ENCODE measurements at regions not wholly inside any gene's neighbourhood (a gene's known extent, or its start where the extent isn't known, plus 50 kb on each side); places are given as distances from the start of the nearest gene placed in this dataset.

DNA sequence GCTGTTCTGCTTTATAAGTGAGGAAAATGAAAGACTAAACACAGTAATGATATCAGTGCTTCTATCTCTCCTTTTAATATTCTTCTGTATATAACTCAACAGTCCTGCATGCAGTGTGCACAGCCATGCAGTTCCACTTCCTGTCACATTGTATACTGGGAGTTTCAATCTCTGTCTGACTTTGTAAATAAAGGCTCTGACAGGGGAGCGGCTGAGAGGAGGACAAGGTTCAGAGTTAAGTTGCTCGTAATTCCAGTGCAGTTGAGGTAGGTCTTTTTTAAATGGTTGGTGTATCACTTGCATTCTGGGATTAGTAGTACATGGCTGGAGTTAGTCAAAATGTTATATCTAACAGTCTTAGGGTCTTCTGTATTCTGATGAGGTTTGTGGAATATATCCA lies 264.5 kb downstream of the OLFM3 start:
- no peak for DNase-seq

- DNase-seq = no peak
Observed at GRCh38 chr1:101733340-101733739, 263.4 kb downstream of the OLFM3 start.

- DNase-seq = no peak
Observed at GRCh38 chr1:101738475-101738874, 258.3 kb downstream of the OLFM3 start.

- no peak for DNase-seq
Observed at GRCh38 chr1:101739146-101739545, 257.6 kb downstream of the OLFM3 start.

GRCh38 chr1:101739826-101740330 lies 256.8 kb downstream of the OLFM3 start:
- no peak for DNase-seq

GRCh38 chr1:101741910-101742309 lies 254.8 kb downstream of the OLFM3 start:
- no peak for DNase-seq

- no peak for DNase-seq
Observed at GRCh38 chr1:101742509-101742908, 254.2 kb downstream of the OLFM3 start.

DNA sequence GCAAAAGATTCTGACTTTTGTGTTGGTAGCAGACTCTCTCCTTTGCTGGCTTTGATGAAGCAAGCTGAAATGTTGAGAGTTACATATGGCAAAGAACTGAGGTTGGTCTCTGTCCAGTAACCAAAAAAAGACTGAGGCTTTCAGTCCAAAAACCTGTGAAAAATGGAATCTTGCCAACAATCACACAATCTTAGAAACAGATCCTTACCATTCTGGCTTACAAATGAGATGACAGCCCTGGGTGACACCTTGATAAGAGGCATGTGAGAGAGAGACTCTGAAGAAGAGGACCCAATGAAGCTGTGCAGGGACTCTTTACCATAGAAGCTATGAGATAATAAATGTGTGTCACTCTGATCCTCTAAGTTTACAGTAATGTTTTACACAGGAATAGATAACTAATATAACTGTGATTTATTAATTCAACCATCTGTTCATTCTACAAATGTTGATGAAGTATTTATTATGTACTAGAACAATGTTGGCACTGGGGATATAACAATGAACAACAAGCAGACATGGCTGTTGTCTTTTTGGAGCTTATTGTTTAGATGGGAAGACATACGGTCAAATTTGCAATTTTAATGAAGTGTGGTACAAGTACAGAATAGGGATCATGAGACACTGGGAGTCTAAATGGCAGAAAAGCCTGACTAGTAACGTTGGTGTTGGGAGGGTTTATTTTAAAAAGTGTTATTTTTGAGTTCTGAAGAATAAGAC lies 251.0 kb downstream of the OLFM3 start:
- no peak for DNase-seq

- DNase-seq = no peak
Observed at GRCh38 chr1:101748077-101748476, 248.6 kb downstream of the OLFM3 start.

Data from NCI-H2171 (cell line).